ENCODE measurements at regions not wholly inside any gene's neighbourhood (a gene's known extent, or its start where the extent isn't known, plus 50 kb on each side); places are given as distances from the start of the nearest gene placed in this dataset.
A peak's percentile ranks its signal among the peaks of the same experiment; 100 is the strongest.

- no peak overlapping the region for H2AFZ ChIP-seq (ENCODE audit: low read depth)
- no peaks in the 10 kb centered on the region for H3K36me3 ChIP-seq (replicated peaks in 1 of 2; ENCODE audit: control insufficient read depth in 1 of 2, insufficient read depth in 2 of 2, low read length in 1 of 2)
- no peaks in the 10 kb centered on the region for H3K4me1 ChIP-seq (ENCODE audit: control insufficient read depth in 1 of 2, insufficient read depth in 2 of 2, low read depth in 1 of 2, low read length in 1 of 2)
- H3K9ac ChIP-seq = no peak overlapping the region
- 48% methylated on average over 14 of the region's 15 CpGs for WGBS (ENCODE audit: low lambda C conversion rate)
- no peaks in the 10 kb centered on the region for H3K9me3 ChIP-seq
- H3K79me2 ChIP-seq (ENCODE audit: insufficient read depth) = no peaks in the 10 kb centered on the region
- no peaks in the 10 kb centered on the region for H4K20me1 ChIP-seq (ENCODE audit: insufficient read depth)
- ChIA-PET POLR2A (no interaction called here), CTCF (interaction anchor here (0.6 to 4.8 kb wide), 18 partner anchors 9 to 724 kb away, joined by 3 to 103 read pairs (median 4); no protein-coding TSS in a partner anchor)
- TF ChIP-seq IRF3 (IDR thresholded peaks at IDR 0.05; ENCODE audit: low read depth, low read length) (no peak), CTCF (IDR thresholded peaks at IDR 0.05) (no peak), SMC3 (IDR thresholded peaks at IDR 0.05; ENCODE audit: low read depth, low read length) (no peak), SIN3A (IDR thresholded peaks at IDR 0.05; ENCODE audit: borderline replicate concordance, low read depth, low read length) (no peak)
- no peaks in the 10 kb centered on the region for H3K9me2 ChIP-seq
- DNase-seq = no peak
- H3K4me2 ChIP-seq = no peak overlapping the region
- no peak overlapping the region for H3K4me3 ChIP-seq (ENCODE audit: low read depth in 2 of 2, low read length in 1 of 2)
- H3K27me3 ChIP-seq (ENCODE audit: insufficient read depth) = no peaks in the 10 kb centered on the region
- no peak overlapping the region for H3K27ac ChIP-seq (ENCODE audit: low read depth in 2 of 2, low read length in 1 of 2)
- no peaks in the 10 kb centered on the region for H3F3A ChIP-seq (replicated peaks; ENCODE audit: insufficient read depth)
Observed at GRCh38 chr12:130031041-130031440, 127.2 kb upstream of the TMEM132D start.

- no peaks in the 10 kb centered on the region for H3K9me2 ChIP-seq
- H4K20me1 ChIP-seq (ENCODE audit: insufficient read depth) = no peaks in the 10 kb centered on the region
- CTCF ChIA-PET = interaction anchor here (0.6 to 7.4 kb wide), 36 partner anchors 6 to 723 kb away, joined by 3 to 103 read pairs (median 4); no protein-coding TSS in a partner anchor
- peak; percentile 82 for DNase-seq
- no peaks in the 10 kb centered on the region for H3K27me3 ChIP-seq (ENCODE audit: insufficient read depth)
- no peaks in the 10 kb centered on the region for H3K79me2 ChIP-seq (ENCODE audit: insufficient read depth)
- no peaks in the 10 kb centered on the region for H3F3A ChIP-seq (replicated peaks; ENCODE audit: insufficient read depth)
- H3K9ac ChIP-seq = no peak overlapping the region
- POLR2A ChIA-PET = no interaction called here
- H3K9me3 ChIP-seq = no peaks in the 10 kb centered on the region
- no peak overlapping the region for H2AFZ ChIP-seq (ENCODE audit: low read depth)
- H3K4me1 ChIP-seq (ENCODE audit: control insufficient read depth in 1 of 2, insufficient read depth in 2 of 2, low read depth in 1 of 2, low read length in 1 of 2) = no peaks in the 10 kb centered on the region
- H3K36me3 ChIP-seq (replicated peaks in 1 of 2; ENCODE audit: control insufficient read depth in 1 of 2, insufficient read depth in 2 of 2, low read length in 1 of 2) = no peaks in the 10 kb centered on the region
- no peak overlapping the region for H3K27ac ChIP-seq (ENCODE audit: low read depth in 2 of 2, low read length in 1 of 2)
- no peak overlapping the region for H3K4me3 ChIP-seq (ENCODE audit: low read depth in 2 of 2, low read length in 1 of 2)
- WGBS (ENCODE audit: low lambda C conversion rate) = 14% methylated on average over 11 of the region's 12 CpGs
- no peak overlapping the region for H3K4me2 ChIP-seq
- TF ChIP-seq SIN3A (IDR thresholded peaks at IDR 0.05; ENCODE audit: borderline replicate concordance, low read depth, low read length) (no peak), CTCF (IDR thresholded peaks at IDR 0.05) (peak; percentile 71), RAD21 (IDR thresholded peaks at IDR 0.05; ENCODE audit: low read length) (peak; percentile 47), EP300 (IDR thresholded peaks at IDR 0.05; ENCODE audit: borderline replicate concordance in 1 of 2, low read depth in 1 of 2, low read length in 1 of 2) (no peak), MEF2A (IDR thresholded peaks at IDR 0.05; ENCODE audit: borderline replicate concordance, low read depth) (no peak), RCOR1 (IDR thresholded peaks at IDR 0.05; ENCODE audit: low read length) (no peak), GATA2 (CRISPR knock-in tag; IDR thresholded peaks at IDR 0.05) (no peak), EZH2phosphoT487 (IDR thresholded peaks at IDR 0.05; ENCODE audit: borderline replicate concordance, low read depth) (no peak), GABPA (IDR thresholded peaks at IDR 0.05; ENCODE audit: low read depth) (no peak), YY1 (IDR thresholded peaks at IDR 0.05; ENCODE audit: low read depth) (no peak), FOXM1 (IDR thresholded peaks at IDR 0.05; ENCODE audit: low read depth) (no peak), ELF1 (IDR thresholded peaks at IDR 0.05) (no peak), IRF3 (IDR thresholded peaks at IDR 0.05; ENCODE audit: low read depth, low read length) (no peak), TCF12 (IDR thresholded peaks at IDR 0.05) (no peak), MAX (IDR thresholded peaks at IDR 0.05; ENCODE audit: low read depth) (no peak), SMC3 (IDR thresholded peaks at IDR 0.05; ENCODE audit: low read depth, low read length) (peak; percentile 15; the same call in 1 of the 2 replicates), TEAD4 (IDR thresholded peaks at IDR 0.05; ENCODE audit: borderline replicate concordance, insufficient read depth) (no peak), USF1 (IDR thresholded peaks at IDR 0.05; ENCODE audit: borderline replicate concordance, low read depth) (no peak)
Observed at GRCh38 chr12:130031571-130032189, 127.9 kb upstream of the TMEM132D start.

Data from SK-N-SH (cell line).